Skin of body (tissue), 2 donors: ENCODE measurements at regions not wholly inside any gene's neighbourhood (a gene's known extent, or its start where the extent isn't known, plus 50 kb on each side); places are given as distances from the start of the nearest gene placed in this dataset. TPM values are rescaled to one million over a fixed set of nuclear protein-coding genes. Genes with fewer than 3 reads are reported as not detected.

Source experiments
- DNase-seq: peaks from one replicate; lab custom pipeline; 2025; lab: John Stamatoyannopoulos, UW
- small RNA-seq: library from RNA; depleted of rRNA; stranded (forward); fragments of <200 nt; gene quantifications from one replicate; pipeline ENCODE3, GENCODE V24; 2014; ENCODE audit warnings: low replicate concordance

DNA sequence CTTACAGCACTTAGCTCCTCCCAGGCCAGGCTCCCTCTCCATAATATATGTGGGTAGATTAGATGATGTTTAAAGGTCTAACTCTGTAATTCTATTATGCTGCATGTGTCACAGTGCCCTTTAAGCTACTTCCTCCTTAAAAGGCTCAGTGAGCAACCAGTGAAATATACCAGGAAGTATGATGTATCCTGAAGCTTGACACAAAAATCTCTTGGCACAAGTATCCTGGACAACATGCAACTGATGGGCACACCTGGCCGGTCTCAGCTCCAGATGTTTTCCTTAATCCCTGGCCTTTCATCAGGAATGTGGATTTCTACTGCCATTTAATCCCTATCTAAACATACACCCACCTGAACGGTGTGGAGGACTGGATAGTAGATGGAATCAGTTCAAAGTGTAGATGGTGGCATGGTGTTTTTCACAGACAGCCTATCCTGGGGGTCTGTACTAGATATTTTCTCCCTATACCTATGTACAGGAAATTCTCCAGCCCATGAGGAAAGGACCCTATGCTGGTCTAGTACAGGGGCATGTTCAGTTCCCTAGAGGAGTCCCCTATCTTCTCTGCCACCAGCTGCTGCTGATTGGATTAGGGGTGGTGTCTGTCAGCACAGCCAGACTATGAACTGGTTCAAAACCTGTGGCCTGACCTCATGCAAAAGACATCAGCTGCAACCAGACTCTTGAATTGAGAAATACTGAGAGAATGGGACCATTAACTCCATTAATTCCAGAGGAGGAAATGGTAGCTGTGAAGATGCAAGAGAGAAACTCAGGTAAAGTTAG, 59.4 kb upstream of the CITED2 start:
- DNase-seq, result no peak

DNA sequence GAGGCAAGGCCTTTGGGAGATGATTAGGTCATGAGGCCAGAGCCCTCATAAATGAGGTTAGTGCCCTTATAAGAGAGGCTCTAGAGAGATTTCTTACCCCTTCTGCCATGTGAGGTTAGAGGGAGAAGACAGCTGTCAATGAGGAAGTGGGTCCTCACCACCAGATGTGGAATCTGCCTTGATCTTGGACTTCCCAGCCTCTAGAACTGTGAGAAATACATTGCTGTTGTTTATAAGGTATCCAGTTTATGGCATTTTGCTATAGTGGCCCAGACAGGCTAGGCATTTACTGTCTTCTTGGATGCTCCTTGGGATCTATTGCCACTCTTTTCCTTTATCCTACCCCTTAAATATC, 57.1 kb upstream of the CITED2 start:
- no peak for DNase-seq

GRCh38 chr6:139430899-139431601, 56.6 kb upstream of the CITED2 start:
- no peak for DNase-seq

DNA sequence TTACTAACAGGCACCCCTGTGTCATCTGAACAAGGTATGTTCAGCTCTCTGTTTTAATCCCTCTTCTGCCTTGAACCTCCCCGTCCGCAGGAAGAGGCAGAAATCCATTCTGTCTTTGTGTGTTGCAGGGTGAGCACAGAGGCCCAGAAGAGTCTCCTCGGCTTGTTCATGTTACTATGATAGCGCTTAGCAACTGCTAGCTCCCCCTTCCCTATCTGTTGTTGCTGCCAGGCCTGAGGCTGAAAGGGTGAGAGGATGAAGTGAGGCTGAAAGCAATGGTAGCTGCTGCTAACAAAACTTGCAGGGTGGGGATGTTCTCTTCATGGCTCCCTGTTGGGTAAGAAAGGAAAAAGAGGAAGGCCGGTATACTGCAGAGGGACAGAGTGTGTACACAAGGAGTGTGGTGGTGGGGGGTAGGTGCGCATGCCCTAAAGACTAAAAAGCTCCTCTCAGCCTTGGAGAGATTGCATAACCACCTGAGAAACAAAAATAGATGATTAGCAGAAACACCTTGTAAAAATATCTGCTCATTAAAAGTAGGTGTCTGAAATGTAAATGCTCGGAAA, 55.2 kb upstream of the CITED2 start:
- no peak for DNase-seq

DNA sequence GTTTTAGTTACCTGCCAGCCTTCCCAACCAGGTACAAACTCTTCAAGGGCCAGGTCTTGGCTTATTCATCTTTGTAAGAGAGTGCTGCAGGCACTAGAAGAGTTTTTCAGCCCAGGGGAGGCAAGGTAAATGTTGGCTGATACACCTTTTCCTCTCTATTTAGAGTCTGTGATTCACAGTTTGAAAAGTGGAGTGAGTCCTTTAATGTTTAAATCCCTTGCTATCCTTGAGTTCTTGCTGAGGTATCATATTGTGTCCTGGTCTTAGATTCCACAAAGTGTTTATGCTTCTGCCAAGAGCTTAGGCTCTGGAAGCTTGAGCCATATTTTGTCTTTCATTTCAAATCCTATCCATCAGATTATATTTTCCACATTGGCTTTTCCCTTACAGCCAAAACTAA, 52.8 kb upstream of the CITED2 start:
- DNase-seq, result no peak

DNA sequence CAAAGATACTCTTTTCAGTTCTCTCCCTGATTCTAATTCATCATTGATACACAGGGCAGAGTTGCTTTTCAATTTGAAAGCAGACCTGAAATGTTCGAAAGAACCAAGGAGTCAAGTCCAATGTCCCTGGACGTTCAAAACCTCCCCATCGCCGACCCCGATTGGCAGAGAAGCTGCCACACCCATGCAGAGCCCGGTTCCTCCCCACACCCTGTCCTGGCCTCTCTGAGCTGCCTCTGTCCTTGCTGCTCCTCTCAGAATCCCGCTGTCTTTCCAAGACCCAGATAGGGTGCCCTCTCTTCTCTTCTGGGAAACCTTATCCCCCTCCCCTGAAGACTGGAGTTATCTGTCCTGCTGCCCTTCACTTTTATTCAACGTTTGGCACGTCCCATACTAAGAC, 52.3 kb upstream of the CITED2 start:
- DNase-seq, result no peak

- no peak for DNase-seq
These were observed 51.3 kb upstream of the CITED2 start for GRCh38 chr6:139425780-139426179.

DNA sequence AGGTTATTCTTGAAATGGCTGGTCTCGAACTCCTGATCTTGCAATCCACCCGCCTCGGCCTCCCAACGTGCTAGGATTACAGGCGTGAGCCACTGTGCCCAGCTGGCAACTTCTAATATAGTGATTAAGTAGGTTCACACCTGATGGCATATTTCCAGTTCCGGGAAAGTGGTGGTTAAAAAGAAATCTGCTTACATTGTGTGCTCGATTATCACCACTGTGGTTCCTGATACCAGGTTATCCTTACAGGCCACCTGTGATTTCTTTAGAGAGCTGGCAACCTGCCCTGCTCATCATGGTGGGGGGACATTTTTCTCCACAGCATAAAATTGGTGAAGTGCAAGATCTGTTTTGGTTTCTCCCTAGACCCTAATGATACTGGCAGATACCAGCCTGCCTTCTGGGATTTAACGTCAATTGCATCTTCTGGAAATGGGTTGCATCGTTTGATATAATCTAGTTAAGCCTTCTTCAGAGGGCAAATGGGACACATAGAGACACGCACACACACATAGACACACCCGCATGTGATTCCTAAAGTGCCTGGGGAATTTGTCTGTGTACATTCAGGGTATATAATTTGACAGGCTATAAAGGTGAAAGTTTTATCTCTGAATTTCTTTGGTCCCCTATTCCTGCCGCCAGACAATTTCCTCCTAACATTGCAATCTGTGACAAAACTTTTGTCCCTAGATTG, 49.7 kb upstream of the CITED2 start:
- no peak for DNase-seq

Small RNA genes in the stretch of these regions (small RNA-seq; reads per million reads assigned to genes)
- gene AL357080.1, result not detected
- gene MIR3668, result not detected
- gene MIR4465, result not detected
- gene RN7SKP106, result not detected
- not detected for gene RNA5SP220
